ENCODE measurements at regions not wholly inside any gene's neighbourhood (a gene's known extent, or its start where the extent isn't known, plus 50 kb on each side); places are given as distances from the start of the nearest gene placed in this dataset.

- DNase-seq, result no peak
These were observed 80.5 kb upstream of the TMEM106B start for GRCh38 chr7:12130609-12131008.

GRCh38 chr7:12131122-12131521 lies 80.0 kb upstream of the TMEM106B start:
- no peak for DNase-seq

GRCh38 chr7:12133865-12134264 lies 77.2 kb upstream of the TMEM106B start:
- no peak for DNase-seq

- DNase-seq, result no peak
These were observed 74.6 kb upstream of the TMEM106B start for GRCh38 chr7:12136523-12136922.

- no peak for DNase-seq
These were observed 73.8 kb upstream of the TMEM106B start for GRCh38 chr7:12137283-12137682.

- DNase-seq, result no peak
These were observed 72.7 kb upstream of the TMEM106B start for GRCh38 chr7:12138421-12138820.

GRCh38 chr7:12139416-12139815 lies 71.7 kb upstream of the TMEM106B start:
- no peak for DNase-seq

- DNase-seq, result no peak
These were observed 64.3 kb upstream of the TMEM106B start for GRCh38 chr7:12146813-12147212.

- DNase-seq, result no peak
These were observed 58.7 kb upstream of the TMEM106B start for GRCh38 chr7:12152196-12152918.

- no peak for DNase-seq
These were observed 57.0 kb upstream of the TMEM106B start for GRCh38 chr7:12154119-12154518.

GRCh38 chr7:12157517-12157916 lies 53.6 kb upstream of the TMEM106B start:
- DNase-seq, result no peak

GRCh38 chr7:12158334-12159060 lies 52.6 kb upstream of the TMEM106B start:
- no peak for DNase-seq

GRCh38 chr7:12161146-12161545 lies 49.9 kb upstream of the TMEM106B start:
- DNase-seq, result no peak
